Dedifferentiated amniotic fluid mesenchymal stem cell (primary cell): ENCODE measurements at regions not wholly inside any gene's neighbourhood (a gene's known extent, or its start where the extent isn't known, plus 50 kb on each side); places are given as distances from the start of the nearest gene placed in this dataset.
"Not testable (repeated sequence)": the region's sequence is repeated elsewhere in the genome, so short reads cannot be mapped to it uniquely, and the experiment has no call there.

Experiments used
- DNase-seq: peaks from one replicate; pipeline ENCODE4 v3.0.0-alpha.2; 2016; ENCODE audit errors: extremely low spot score

DNA sequence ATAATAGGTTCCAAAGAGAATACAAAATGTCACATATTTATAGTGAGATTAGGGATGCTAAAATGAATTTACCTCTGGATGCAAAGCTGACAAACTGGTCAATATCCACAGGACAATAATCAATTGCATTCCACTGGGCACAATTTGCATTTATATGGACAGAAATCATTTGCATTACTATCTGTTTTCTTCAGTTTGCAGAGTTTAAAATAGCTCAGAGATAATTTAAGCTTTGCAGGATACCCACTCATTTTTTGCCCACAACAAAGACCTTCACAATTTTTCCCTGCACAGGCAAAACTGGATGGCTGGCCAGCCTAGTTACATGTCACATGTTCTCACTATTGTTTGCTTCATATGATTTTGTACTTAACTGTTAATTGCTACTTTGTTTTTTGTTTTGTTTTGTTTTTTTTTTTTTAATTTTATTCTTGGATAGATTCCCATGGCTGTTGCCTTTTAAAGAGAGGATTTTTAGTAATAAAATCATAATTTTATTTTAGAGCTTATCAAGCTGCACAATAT, 483.5 kb downstream of the UTRN start:
- DNase-seq = no peak

DNA sequence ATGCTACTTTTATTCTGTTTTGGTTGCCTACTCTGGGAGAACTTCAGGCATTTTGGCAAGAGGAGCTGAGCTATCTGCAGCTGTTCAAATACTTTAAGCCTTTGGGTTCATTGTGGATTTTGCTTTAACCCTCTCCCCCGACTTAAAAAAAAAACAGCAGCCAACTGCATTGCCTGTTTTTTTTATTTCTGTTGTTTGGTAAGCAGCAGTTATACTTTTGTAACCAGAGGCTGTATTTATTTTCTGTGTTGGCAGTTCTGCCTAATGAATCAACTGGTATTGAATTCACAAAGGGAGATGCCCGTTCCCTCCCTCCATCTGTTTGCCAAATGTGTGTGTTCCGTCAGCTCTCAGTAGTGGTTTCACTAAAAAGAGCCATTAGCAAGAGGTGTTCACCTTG, 484.0 kb downstream of the UTRN start:
- DNase-seq = no peak

DNA sequence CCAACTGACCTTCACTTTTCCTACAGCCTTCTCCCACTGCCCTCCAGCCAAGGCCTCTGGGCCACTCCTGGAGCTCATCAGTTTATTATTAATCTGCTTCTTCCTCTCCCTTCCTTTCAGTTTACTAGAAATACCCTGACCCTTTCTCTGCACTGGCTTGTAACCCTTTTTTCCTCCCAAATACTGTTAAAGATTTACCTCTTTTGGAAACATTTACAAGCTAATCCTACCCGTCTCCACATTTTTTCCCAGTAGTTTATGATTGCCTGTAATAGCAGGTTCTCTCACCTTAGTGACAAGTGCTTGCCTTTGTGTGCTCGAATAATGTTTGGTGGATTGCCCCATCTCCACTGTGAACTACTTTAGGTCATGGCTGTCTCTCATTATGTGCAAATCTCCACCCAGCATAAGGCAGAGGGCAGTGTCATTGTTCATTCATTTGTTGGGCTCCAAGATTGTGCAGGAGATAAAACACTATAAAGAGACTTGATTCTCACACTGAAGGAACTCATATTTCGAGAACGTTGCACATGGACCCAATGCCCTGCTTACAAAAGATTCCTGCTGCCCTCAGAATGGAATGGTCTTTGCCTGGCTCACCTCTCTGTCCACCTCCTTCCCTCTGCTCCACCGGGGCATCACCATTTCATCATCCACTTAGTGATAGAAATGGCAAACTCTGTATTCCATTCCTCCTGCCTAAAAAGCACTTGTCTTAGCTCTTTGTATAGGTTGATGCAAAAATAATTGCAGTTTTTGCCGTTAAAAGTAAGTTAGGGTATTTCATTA, 491.1 kb downstream of the UTRN start:
- DNase-seq = no peak

DNA sequence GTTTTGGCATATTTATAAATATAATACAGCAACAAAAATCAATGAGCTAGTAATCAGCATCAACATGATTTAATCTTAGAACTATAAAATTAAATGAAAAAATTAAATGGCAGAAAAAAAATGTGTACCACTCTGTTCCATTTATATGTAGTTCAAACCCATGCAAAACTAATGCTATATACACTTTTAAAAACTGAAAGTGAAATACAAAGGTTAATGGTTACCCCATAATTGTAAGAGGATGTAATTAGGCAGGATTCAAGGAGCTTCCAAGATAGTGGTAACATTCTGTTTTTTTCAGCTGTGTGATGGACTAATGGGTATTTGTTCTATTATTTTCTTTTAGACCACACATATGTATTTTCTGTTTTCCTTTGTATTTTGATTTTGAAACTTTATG, 492.1 kb downstream of the UTRN start:
- no peak for DNase-seq

DNA sequence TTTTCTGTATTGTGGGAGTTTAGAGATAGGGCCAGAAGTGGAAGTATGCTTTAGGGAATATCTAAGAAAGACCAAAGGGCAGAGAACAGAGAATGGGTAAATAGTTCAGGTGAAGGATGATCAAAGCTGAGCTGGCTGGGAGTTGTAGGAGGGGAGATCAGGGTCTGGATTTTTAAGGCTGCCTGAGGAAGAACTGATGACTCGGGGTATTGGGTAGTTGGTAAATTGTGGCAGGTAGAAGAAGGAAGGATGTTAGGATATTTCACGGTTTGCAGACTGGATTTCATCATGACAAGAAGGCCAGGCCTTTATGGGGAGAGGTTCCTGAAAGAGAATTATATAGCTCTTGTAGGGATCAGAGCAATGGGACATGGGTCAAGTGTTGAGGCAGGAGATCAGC, 492.9 kb downstream of the UTRN start:
- no peak for DNase-seq

DNA sequence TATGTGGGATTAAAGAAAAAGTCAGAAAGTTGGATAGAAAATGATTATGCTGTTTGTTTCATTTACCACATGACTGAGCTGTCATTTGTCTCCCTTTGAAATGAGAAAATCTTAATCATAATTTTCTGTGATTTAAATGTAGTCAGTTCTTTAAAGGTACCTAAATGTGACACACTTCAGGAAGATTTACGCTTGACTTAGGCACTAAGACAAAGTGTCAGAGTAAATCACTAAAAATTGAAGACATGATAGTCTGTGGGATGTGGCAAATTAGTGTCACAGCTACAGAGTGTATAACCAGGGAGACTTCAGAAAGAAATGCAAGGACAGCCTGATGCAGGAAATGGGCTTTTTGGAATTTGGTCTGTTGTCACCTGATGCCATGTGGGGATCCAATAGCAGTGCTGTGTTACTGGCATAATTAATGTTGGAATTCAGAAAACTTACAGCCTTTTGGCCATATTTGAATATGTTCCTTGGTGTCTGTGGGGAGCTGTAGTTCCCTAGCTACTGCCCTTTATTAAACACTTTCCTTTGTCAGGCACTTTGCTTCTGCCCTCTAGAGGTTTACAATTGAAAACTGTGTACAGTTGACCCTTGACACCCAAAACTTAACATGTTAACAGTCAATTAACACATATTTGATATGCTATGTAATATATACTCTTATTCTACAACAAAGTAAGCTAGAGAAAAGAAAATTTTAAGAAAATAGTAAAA, 493.8 kb downstream of the UTRN start:
- DNase-seq = no peak

DNA sequence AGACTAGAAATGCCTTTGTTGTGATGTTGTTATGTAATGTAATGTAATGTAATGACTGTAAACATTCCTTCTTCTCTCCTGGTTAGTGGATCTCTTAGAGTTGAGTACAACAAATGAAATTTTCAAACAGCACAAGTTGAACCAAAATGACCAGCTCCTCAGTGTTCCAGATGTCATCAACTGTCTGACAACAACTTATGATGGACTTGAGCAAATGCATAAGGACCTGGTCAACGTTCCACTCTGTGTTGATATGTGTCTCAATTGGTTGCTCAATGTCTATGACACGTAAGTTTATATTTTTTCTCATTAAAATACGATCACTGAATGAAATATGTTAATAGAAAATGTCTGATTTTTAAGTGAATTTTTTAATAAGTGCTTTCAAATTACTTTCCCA, 496.7 kb downstream of the UTRN start:
- no peak for DNase-seq

DNA sequence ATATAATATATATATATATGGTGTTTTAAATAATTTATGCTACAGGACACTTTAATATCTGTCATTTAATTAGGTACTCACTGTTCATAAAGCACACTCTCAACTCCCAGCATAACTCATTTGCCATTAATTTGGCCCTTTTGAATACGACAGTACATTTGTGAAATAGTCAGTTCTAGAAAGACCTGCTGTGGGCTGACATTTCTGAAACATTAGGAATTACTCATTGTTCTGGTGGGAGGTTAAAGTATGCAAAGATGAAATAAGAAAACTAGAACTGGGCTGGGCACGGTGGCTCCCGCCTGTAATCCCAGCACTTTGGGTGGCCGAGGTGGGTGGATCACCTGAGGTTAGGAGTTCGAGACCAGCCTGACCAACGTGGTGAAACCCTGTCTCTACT, 497.5 kb downstream of the UTRN start:
- no peak for DNase-seq

DNA sequence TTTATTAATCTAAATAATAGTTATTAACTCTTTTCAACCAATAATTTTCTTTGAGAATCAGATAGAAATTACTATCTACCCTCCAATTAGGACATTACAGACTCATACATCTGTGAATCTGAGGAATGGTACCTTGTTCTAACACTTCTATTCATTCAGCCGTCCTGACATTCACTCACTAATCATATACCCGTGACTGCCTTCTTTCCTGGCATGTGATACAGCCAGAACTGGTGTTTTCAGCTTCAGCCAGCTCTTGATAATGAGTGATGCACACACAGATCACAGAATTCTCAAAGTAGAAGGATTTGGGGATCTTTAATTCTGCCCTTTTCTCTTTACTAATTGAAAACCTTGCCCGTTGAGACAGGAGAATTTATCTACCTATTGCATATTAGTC, 499.9 kb downstream of the UTRN start:
- no peak for DNase-seq

DNA sequence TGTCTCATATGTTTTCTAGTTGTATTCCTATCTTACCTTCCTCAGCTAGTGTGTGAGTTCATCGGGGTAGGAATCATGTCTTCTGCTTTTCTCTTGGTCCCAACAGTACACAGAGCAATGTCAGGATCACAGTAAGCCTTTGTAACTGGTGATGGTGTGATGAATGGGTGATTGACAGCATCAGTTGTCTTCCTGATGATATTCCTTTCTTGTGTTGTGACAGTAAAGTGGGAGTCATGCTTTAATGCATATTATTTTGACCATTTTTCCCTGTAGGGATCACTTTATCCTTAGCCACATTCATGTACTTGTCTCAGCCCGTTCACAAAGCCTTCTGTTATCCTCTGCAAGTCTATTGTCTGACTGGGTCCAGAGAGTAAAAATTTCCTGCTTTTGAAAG, 501.7 kb downstream of the UTRN start:
- no peak for DNase-seq

DNA sequence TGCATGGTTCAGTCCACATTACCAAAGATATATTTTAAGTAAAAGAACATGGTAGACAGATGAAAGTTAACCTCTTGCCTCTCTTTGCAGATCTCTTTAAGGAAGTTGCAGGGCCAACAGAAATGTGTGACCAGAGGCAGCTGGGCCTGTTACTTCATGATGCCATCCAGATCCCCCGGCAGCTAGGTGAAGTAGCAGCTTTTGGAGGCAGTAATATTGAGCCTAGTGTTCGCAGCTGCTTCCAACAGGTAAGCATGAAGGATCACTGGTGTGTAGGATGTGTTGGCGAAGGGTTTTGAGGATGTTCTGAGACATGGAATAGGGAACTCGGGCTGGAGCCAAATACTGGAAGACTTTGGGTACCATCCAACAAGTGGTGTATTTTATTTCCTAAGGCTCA, 508.6 kb downstream of the UTRN start:
- DNase-seq = no peak

DNA sequence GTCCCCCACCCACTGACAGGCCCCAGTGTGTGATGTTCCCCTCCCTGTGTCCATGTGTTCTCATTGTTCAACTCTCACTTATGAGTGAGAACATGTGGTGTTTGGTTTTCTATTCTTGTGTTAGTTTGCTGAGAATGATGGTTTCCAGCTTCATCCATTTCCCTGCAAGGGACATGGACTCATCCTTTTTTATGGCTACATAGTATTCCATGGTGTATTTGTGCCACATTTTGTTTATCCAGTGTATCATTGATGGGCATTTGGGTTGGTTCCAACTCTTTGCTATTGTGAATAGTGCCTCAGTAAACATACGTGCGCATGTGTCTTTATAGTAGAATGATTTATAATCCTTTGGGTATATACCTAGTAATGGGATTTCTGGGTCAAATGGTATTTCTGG, 509.9 kb downstream of the UTRN start:
- not testable (repeated sequence) for DNase-seq

DNA sequence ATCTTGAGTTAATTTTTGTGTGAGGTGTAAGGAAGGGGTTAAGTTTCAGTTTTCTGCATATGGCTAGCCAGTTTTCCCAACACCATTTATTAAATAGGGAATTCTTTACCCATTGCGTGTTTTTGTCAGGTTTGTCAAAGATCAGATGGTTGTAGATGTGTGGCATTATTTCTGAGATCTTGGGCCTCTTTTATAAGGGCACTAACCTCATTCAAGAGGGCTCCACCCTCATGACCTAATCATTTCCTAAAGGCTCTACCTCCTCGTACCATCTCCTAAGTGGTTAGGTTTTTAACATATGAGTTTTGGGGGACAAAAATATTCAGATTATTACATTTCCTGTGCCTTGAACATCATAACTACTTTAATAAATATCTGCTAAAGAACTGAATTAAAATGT, 510.9 kb downstream of the UTRN start:
- no peak for DNase-seq

DNA sequence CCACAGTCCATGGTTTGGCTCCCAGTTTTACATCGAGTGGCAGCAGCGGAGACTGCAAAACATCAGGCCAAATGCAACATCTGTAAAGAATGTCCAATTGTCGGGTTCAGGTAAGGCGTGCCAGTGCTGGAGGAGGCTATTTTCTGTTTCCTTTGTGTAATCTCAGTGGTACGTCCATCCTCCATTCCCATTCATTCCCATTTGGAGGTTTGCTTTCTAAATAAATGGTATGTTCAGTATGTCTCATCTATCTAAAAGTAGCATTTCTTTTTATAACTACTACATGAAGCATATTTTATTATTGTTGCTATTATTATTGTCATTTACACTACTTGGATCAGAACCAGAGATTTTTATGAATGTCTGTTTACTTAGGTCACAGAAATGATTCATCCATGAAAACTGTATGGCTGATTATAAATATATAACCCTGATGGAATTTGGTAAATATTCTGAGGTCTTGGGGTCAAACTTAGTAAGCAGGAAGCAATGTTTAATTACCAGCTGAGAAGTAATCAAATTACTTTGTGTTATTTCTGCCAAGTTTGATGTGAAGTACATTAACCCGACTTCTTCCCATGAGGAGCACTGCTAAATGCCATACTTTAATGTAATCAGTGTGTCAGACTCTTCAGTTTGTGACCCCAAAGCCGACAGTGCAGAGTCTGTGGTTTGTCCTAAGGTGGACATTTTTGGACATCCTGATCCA, 512.9 kb downstream of the UTRN start:
- peak; percentile 26 for DNase-seq

DNA sequence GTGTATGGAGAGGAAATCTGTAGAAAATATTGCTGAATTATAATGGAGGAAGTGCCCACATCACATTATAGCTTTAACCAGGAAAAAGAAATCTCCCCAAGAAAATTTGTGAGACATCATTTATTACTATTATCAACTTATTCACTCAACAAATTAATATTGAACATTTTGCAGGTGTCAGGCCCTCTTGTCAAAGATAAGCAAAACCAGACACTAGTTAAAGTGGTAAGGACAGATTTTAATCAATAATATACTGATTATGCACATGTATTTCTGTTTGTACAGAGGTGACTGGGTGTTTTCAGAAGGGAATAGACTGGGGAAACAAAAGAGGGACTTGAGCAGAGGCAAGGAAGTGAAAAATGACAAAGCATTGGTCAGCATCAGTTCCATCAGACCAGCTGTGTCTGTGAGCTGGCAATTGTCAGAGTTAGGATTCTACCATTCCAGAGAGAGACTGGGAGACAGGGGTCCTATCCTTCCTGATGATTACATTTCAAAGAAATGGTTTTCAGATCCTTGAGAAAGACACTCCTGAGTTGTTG, 519.2 kb downstream of the UTRN start:
- DNase-seq = no peak

DNA sequence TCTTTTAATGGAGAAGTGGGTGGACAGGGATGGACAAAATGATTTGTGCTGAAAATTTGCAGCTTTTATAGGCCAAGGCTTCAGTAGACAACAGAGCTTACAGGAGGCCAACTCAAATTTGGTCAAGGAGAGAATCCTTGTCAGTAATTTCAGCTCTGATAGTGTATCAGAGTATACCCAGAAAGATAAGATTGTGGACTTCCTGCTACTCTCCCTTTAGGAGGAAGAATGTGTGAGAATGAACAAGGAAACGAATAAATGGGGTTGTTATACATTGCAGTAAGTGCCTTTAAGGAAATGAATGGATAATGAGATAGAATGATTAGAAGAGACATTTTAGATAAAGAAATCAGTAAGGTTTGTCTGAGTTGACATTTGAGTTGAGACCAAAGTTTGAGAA, 519.9 kb downstream of the UTRN start:
- no peak for DNase-seq

DNA sequence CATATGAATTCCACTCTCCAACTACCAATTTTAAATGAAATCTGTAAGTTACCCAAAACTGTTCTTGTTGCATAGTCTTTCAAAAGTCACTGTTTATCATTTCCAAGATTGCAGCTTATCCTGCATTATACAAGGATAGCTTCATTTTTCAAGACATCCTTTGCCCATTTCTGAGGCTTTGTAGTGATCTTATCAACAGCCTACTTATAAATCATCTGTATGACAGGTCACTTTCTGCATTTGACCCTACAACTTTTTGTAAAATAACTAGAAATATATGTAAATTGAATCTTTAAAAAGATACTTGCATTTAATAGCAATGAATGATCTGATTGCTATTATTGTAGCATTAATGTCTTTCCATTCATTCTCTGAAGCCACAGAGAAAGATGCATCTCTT, 521.1 kb downstream of the UTRN start:
- no peak for DNase-seq

DNA sequence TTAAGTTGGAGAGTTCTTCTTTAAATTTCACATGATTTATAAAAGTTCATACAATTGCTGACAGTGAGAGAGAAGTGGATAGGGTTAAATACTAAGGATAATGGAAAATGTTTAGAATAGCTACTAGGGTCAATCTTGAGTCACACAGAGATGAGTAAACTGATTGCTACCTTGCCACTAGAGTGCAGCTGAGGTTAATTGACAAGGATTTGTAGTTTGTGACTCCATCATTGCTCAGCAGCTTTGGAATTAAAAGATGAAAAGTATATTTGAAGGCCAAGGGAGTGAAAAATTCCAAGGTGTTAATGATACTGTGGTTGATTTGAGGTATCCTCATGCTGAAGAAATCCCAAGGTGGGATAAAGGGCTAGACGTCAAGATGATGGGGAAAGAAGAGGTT, 524.0 kb downstream of the UTRN start:
- no peak for DNase-seq

DNA sequence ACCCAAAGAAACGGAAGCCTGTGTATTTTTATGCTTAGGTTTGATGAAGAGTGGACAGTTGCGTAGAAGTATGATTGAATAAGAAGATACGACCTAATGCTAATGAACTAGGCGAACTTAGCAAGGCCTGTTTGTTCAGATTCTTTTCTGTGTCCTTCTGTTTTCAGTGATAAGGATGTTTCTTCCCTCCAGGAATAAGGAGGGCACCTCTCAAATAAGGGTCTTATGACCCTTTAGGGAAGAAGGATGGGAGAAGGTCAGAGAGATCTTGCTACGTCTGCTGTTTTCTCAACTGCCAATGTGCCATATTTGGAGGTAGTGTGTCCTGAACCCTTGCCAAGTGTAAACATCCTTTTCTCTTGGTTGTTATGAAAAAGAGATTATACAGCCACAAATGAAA, 524.8 kb downstream of the UTRN start:
- DNase-seq = no peak

DNA sequence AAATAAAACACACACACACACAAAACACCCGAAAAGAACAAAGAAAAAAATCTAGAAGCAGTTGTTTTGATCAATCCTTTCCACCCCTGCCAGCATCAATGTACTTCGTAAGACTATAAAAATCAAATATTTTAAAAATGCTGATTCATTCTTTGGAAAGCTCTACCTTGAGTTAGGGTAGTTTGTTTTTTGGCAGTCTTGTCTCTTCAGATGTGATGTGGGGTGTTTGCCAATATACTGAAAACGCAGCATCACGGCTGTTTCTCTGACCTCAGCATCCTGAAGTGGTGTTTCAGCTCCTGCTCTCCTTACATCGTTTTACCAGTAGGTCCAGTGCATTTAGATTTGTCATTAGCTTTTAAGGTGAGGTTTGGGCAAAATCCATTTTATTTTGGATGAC, 526.0 kb downstream of the UTRN start:
- no peak for DNase-seq

DNA sequence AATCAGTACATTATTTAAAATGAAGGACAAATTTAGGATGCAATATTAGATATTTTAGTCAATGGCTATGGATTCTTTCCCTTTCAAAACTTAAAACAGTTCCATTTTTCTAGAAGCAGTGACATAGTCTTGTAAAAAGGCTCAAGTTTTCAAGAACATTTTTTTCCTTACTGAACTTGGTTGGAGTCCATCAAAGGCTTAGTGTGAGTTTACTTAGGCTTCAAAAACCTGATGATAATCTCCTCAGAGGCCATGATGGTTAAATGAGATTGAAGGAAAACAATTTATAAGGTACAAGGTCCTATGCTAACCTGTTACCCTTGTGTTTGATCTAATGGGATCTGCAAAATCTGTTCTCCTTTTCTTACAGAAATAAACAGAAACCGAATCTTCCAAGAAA, 531.8 kb downstream of the UTRN start:
- no peak for DNase-seq

DNA sequence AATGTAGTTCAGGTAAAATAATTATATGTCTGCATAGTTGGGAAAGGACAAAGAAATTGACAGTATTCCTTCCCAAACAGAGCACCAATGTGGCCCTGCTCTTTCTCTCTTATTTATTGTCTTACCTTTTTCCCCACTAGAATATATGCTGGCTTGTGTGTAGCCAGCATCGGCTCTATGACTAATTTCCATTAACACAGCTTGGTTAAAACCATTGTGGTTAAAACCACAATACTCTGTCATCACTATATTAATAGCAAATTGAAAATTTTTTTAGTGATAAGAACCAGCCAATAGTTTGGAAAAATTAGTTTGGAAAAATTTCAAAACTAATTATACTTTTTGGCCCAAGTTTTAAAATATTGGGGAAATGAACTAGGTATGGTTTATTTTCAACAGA, 535.1 kb downstream of the UTRN start:
- no peak for DNase-seq
